Endothelial cell (in vitro differentiated cells): ENCODE measurements at regions not wholly inside any gene's neighbourhood (a gene's known extent, or its start where the extent isn't known, plus 50 kb on each side); places are given as distances from the start of the nearest gene placed in this dataset.

Source experiments
- DNase-seq: peaks from one replicate; pipeline ENCODE4 v3.0.0; 2021; ENCODE audit warnings: low spot score
- H3K27ac Mint-ChIP-seq: one replicate; pipeline ENCODE4 v1.8.0; 2021; ENCODE audit warnings: mixed read lengths, inconsistent platforms; ENCODE audit not compliant: unreplicated experiment
- H3K27me3 Mint-ChIP-seq: one replicate; pipeline ENCODE4 v1.8.0; 2021; ENCODE audit warnings: mild to moderate bottlenecking, moderate library complexity, mixed read lengths, inconsistent platforms; ENCODE audit not compliant: unreplicated experiment
- H3K36me3 Mint-ChIP-seq: one replicate; pipeline ENCODE4 v1.8.0; 2021; ENCODE audit warnings: mild to moderate bottlenecking, low read depth, mixed read lengths, inconsistent platforms; ENCODE audit not compliant: unreplicated experiment
- H3K4me1 Mint-ChIP-seq: one replicate; pipeline ENCODE4 v1.8.0; 2021; ENCODE audit warnings: mild to moderate bottlenecking, mixed read lengths, inconsistent platforms; ENCODE audit not compliant: unreplicated experiment
- H3K4me3 Mint-ChIP-seq: one replicate; pipeline ENCODE4 v1.8.0; 2021; ENCODE audit warnings: mild to moderate bottlenecking, mixed read lengths, inconsistent platforms; ENCODE audit not compliant: unreplicated experiment
- H3K9me3 Mint-ChIP-seq: one replicate; pipeline ENCODE4 v1.8.0; 2021; ENCODE audit warnings: mixed read lengths, inconsistent platforms; ENCODE audit not compliant: unreplicated experiment
- TF ChIP-seq, protein P1 (sequence below): fragments of 200-600 bp; sonication (generic); IDR thresholded peaks from one replicate; pipeline ENCODE4 v1.5.0; 2021; ENCODE audit warnings: antibody characterized with exemption; ENCODE audit not compliant: unreplicated experiment

DNA sequence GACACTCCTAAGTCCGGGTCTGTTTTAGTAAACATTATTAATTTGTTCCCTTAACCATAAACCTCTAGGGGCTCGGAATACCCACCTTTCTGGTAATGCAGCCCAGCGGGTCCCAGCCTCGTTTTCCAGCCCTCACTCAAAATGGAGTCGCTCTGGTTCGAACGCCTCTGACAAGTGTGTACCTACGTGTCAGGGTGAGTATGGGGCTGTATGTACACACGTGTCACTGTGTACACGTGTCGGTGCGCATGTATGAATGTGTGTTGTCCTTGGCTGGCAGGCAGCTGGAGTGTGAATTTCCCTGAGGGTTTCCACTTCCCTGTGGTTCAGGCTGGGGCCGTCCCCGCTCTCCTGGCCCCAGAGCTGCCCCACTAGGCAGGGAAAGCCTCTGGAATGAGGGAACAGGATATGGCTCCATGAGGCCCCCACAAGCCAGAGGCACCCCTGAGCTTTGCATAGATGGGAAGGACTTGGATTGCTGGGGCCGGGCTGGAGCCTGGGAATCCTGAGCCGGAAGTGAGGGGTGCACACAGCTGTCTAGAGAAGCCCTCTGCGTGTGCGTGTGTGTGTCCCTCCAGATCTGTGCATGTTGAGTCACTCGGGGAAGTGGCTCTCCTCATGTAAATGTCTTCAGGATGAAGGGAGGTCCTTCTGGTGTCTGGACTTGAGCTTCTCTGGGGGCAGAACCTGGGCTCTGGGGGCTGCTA, 160.8 kb upstream of the IER5L start:
- Mint-ChIP-seq H3K4me3 (no peak overlapping the region), H3K27me3 (peaks cover 3% of the 10 kb centered on the region), H3K36me3 (no peaks in the 10 kb centered on the region), H3K27ac (no peak overlapping the region), H3K4me1 (peaks cover 7% of the 10 kb centered on the region), H3K9me3 (no peaks in the 10 kb centered on the region)
- TF ChIP-seq, protein P1, sequence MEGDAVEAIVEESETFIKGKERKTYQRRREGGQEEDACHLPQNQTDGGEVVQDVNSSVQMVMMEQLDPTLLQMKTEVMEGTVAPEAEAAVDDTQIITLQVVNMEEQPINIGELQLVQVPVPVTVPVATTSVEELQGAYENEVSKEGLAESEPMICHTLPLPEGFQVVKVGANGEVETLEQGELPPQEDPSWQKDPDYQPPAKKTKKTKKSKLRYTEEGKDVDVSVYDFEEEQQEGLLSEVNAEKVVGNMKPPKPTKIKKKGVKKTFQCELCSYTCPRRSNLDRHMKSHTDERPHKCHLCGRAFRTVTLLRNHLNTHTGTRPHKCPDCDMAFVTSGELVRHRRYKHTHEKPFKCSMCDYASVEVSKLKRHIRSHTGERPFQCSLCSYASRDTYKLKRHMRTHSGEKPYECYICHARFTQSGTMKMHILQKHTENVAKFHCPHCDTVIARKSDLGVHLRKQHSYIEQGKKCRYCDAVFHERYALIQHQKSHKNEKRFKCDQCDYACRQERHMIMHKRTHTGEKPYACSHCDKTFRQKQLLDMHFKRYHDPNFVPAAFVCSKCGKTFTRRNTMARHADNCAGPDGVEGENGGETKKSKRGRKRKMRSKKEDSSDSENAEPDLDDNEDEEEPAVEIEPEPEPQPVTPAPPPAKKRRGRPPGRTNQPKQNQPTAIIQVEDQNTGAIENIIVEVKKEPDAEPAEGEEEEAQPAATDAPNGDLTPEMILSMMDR, result no peak
- no peak for DNase-seq

DNA sequence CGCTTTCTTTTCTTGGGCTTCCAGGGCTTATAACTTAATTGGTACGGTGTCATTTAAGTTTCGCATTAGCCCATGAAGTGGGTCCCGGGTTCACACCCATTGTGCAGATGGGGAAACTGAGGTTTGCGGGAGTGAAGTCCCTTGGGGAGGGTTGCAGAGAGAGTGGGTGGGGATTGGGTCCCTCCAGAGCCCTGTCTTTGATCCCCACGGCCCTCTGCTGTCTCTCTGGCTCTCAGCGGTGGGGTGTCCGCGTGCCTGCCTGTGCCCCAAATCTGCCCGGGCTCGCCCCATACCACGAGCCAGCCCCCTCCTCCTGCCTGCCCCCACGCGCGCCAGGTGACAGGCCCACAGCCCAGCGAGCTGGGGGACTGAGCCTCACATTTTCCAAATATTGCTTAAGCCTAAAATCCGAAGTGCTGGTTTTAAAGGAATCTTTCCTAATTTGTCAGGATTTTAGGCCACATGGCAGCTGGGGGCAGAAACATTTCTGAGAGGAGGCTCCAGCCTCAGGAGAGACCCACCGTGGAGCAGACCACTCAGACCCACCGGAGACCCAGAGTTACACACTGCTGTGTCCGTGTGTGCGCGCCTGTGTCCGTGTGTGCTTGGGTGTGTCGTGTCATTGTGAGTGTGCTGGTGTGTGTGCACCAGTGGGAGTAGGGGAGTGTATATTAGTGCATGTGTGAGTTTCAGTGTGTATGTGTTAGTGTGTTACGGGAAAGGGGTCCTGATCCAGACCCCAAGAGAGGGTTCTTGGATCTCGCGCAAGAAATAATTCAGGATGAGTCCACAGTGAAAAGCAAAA, 159.5 kb upstream of the IER5L start:
- DNase-seq, result no peak
- Mint-ChIP-seq H3K36me3 (no peaks in the 10 kb centered on the region), H3K4me3 (no peak overlapping the region), H3K9me3 (no peaks in the 10 kb centered on the region), H3K27ac (no peak overlapping the region), H3K27me3 (peaks cover 3% of the 10 kb centered on the region), H3K4me1 (peaks cover 10% of the 10 kb centered on the region)
- TF ChIP-seq, protein P1, result no peak

DNA sequence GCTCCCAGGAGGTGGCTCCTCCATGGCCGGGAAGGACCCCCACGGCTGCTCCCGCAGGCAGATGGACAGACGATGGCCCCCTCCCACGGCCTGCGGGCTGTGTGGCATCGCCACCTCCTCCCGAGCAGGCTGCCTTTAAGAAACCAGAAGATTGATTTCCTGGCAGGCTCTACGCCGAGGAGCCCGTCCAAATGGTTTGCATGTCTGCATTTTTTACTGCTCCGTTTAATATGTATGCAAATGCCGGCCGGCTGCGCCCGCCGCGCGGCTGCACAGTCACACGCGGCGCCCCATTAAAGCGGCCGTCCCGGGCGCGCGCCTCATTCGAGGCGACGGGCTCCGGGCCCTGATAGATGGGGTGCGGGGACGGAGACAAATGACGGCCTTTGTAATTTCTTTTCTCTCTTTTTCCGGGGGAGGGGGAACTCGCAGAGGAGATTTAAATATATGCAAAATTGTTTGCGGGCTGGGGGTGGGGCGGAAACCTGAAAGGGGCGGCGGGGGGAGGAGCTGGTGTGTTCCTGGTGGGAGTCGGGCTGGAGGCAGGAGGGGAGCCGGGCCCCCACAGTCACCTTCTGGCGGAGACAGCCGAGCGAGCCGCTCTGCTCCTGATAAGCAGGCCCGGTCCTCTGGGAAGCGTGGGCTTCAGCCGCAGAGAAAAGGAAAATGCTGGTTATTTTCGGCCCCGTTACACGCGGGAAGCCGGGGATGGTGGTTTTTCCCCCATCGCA, 158.7 kb upstream of the IER5L start:
- Mint-ChIP-seq H3K9me3 (no peaks in the 10 kb centered on the region), H3K27ac (no peak overlapping the region), H3K4me3 (peak overlapping the region; percentile 42), H3K27me3 (peaks cover 3% of the 10 kb centered on the region), H3K4me1 (peaks cover 10% of the 10 kb centered on the region), H3K36me3 (no peaks in the 10 kb centered on the region)
- no peak for DNase-seq
- TF ChIP-seq, protein P1, result no peak

DNA sequence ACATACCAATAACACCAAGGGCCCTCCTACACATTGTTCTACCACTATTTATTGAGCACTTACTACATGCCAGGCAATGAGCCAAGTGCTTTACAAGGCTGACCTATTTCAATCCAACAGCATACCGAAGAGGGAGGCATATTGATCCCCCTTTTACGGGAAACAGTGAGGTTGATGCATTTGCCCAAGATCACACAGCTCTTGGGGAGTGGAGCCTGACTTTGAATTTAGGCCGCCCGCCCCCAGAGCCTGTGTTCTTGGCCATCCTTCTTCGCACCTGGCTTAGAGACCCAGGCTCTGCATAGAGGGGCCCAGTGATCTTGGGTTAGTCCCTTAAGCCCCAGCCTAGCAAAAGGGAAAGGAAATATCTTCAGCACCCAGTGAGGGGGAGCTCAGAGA, 158.1 kb upstream of the IER5L start:
- H3K27me3 Mint-ChIP-seq, result peaks cover 3% of the 10 kb centered on the region
- DNase-seq, result no peak
- TF ChIP-seq, protein P1, result no peak
- H3K9me3 Mint-ChIP-seq, result no peaks in the 10 kb centered on the region
- no peaks in the 10 kb centered on the region for H3K36me3 Mint-ChIP-seq
- no peak overlapping the region for H3K27ac Mint-ChIP-seq
- H3K4me1 Mint-ChIP-seq, result peaks cover 10% of the 10 kb centered on the region
- no peak overlapping the region for H3K4me3 Mint-ChIP-seq
